HG02884 (cell line): ENCODE measurements at regions not wholly inside any gene's neighbourhood (a gene's known extent, or its start where the extent isn't known, plus 50 kb on each side); places are given as distances from the start of the nearest gene placed in this dataset.
"Not testable (repeated sequence)": the region's sequence is repeated elsewhere in the genome, so short reads cannot be mapped to it uniquely, and the experiment has no call there.

ENCODE experiments used
- ATAC-seq: cut with Tn5 transposase; IDR thresholded peaks from one replicate; pipeline ENCODE4 v1.9.1; 2021; ENCODE audit warnings: mild to moderate bottlenecking, moderate library complexity; ENCODE audit not compliant: unreplicated experiment

DNA sequence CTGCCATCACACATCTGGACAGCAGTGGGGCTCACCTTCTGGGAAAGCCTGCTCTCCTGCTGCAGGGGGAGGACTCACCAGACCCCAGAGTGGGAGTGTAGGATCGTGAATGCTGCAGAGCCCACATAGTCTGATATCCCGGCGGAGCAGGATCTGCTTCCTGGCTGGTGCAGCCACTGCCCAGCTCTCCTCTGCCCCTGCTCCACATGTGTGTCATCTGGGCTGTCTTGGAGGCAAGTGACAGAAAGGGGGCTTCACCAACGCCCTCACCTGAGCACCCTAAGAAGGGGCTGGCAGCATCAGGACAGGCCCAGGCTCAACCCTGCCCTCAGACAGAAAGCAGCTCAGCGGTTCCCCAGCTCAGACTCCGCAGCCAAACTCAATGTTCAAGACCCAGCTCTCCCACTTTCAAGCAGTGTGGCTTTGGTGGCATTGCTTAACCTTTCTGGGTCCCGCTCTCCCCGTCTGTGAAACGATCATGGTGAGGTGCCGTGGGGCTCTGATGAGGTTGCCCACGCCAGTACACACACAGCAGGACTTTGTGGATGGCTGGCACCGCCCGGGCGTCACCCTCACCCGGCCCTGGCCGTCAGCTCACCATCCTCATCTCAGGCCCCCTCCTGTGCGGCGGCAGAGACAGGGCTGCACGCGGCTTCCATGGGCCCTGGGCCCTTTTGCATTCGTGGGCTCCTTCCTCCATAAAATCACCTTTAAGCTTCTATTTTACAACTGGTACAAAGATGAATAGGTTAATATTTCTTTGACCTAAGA lies 91.0 kb upstream of the SFSWAP start:
- ATAC-seq: no peak

DNA sequence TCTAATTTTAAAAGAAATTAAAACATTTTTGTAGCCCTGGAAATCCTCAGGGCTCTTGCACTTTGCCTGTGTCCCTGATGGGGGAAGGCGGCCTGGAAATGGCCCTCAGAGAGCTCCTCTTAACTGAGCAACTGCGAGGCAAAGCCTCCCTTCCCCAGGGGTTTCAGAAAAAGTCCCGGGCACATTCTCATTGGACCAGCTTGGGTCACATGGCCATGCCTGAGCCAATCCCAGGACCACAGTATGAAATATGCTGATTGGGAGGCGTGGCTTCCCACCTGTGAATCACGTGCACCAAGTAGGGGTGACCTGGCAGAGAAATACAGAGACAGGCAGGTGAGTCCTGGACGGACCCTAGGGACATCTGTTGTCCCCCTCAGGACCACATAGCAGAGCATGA lies 90.4 kb upstream of the SFSWAP start:
- no peak for ATAC-seq

DNA sequence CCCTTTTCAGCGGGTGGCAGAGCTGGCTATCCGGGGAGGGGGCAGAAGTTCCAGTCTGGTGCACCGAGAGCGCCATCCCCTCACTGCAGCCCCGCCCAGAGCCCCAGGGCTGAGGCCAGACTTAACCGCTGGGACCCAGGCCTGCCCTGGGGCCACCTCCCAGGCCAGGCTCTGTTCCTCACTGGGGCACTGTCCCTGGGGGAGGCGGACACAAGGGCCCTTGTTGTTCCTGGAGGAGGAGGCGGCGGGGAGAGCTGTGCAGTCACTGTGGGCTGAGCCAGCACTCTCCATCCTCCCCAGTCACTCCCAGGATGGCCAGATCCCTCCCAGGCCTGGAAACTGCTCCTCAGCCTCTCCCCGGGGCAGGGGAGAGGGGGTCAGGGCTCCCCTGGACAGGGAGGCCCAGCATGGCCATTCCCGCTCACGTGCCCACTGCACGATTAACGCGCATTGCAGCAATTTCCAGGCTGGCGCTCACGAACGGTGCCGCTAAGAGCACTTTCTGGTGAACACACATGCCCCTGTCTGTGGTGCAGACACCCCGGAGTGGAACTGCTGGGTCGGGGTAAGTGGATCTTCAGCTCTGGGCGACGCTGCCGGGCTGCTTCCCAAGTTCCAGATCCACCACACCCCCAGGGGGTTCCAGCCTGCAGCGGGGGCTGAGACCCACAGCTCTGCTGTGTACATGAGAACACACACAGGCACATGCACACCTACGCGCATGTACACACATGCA lies 89.8 kb upstream of the SFSWAP start:
- no peak for ATAC-seq

DNA sequence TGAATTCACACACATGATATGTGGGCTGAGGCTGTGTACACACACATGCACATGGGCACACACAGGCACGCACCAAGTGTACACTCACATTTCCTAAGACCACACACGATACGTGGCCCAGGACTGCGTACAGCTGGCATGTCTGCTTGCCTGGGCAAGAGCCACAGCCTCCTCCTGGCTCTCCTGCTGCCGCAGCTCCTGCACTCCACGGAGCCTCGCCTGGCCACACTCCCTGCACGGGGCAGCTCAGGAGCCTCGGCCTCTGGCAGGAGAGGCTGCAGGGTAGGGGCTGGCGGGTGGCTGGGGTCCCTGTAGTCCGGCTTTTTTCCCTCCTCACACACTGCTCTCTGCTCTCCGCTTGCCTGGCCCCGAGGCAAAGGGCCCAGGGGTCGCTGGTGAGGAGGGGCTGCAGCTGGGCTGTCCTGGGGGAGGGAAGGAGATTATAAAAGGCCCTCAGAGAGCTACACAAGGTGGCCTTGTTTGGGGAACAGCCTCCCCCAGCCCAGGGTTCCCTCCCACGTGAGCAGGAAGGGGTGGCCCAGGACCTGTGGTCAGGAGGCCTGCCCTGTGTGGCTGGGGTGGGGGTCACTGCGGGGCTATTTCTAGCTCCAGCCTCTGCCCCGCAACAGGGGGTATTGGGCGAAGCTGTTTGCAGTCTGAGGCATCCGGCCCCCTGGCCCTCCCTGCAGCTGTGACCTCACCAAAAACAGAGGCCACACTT lies 89.0 kb upstream of the SFSWAP start:
- no peak for ATAC-seq

- no peak for ATAC-seq
Measured at GRCh38 chr12:131622422-131622955, 88.4 kb upstream of the SFSWAP start.

GRCh38 chr12:131623404-131624368 lies 87.2 kb upstream of the SFSWAP start:
- not testable (repeated sequence) for ATAC-seq

DNA sequence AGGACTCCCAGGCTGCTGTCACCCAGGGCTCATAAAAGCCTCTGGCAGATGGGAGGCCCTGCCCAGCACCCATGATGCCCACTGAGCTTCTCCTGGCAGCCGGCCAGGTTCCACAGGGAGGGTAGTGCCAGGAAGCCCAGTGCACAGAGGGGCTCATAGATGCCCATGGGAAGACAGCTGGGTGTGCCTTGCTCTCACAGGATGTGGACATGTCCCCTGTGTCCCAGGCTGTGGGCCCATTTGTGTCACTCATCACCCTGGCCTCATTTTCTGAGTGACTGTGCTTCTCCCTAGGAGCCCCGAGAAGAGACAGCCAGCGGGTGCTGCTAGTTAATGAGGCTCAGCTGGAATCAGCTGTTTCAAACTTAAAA lies 86.5 kb upstream of the SFSWAP start:
- not testable (repeated sequence) for ATAC-seq

- ATAC-seq: not testable (repeated sequence)
Measured at GRCh38 chr12:131624756-131625501, 86.0 kb upstream of the SFSWAP start.

DNA sequence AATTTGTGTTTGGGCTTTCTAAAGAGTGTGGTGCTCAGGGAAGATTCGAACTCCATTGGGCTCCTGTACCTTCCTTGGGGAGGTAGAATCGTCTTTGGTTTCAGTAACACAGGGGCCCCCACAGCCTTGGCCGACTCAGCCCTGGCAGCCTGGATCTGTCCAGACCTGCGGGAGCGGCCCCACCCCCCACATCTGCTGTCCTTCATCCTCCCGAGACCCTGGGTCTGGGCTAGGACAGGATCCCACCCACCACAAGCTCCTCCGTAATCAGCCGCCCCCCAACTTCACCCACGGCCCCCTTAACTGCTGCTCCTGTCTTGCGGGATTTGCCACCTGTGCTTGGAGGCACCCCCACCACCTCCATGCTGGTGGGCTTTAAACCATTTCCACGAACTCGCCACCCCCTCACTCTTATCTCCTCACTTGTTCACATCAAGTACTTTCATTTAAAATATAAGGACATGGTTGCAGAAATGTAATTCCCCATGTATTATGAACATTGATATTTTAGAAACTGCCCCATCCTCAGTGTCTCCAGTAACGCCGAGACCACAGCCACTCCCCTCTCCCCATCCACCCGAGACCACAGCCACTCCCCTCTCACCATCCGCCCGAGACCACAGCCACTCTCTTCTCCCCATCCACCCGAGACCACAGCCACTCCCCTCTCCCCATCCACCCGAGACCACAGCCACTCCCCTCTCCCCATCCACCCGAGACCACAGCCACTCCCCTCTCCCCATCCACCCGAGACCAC lies 84.7 kb upstream of the SFSWAP start:
- ATAC-seq: not testable (repeated sequence)

DNA sequence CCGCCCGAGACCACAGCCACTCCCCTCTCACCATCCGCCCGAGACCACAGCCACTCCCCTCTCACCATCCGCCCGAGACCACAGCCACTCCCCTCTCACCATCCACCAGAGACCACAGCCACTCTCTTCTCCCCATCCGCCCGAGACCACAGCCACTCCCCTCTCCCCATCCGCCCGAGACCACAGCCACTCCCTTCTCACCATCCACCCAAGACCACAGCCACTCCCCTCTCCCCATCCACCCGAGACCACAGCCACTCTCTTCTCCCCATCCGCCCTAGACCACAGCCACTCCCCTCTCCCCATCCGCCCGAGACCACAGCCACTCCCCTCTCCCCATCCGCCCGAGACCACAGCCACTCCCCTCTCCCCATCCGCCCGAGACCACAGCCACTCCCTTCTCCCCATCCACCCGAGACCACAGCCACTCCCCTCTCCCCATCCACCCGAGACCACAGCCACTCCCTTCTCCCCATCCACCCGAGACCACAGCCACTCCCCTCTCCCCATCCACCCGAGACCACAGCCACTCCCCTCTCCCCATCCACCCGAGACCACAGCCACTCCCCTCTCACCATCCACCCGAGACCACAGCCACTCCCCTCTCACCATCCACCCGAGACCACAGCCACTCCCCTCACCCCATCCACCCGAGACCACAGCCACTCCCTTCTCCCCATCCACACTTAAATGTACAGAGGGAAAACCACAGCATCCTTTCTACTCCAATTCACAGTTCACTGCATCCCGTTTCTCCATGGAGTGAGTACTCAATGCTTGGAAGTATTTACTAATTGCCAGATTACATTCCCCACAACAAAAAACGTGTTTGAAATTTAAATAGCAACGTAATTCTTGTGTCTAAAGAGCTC lies 83.5 kb upstream of the SFSWAP start:
- not testable (repeated sequence) for ATAC-seq

GRCh38 chr12:131628023-131628740 lies 82.7 kb upstream of the SFSWAP start:
- ATAC-seq: no peak

DNA sequence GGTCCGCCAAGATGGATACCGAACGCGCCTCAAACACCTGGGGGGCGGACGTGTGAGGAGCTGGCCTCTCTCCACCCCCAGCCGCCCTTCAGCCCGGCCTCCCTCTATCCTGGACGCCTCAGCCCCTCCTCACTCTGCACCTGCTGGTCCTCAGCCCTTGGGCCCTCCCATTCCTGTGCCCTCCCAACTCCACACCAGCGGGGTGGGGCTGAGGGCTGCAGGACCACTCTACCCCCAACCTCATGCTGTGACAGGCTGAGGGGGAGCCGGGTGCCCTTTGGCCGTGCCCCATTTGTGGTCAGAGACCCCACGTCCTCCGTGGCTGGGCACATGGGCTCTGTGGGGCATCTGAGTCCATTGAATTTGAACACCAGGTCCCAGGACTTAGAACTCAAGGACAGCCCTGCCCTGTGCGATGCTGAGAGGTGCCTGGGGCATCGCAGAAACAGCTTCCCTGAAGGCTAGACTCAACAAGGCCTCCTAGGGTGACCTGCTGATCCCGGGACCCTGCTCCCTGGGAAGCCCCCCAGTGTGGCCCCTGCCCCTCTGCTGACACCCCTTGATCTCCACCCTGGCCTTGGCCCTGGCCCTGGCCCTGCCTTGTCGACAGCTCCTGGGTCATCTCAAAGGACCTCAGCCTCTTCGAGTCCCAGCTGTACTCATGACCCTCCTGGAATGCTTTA lies 82.0 kb upstream of the SFSWAP start:
- no peak for ATAC-seq

DNA sequence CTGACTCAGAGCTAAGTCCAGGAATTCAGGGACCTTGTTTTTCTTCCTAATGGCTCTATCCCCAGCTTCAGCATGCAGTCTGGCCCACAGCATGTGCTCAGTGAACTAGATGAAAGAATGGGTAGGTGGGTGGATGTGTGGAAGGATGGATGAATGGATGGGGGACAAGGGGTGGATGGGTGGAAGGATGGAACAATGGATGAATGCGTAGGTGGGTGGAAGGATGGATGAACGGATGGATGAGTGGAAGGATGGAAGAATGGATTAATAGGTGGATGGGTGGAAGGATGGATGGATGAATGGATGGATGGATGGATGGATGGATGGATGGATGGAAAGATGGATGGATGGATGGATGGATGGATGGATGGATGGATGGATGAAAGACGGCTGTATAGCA lies 79.7 kb upstream of the SFSWAP start:
- no peak for ATAC-seq

DNA sequence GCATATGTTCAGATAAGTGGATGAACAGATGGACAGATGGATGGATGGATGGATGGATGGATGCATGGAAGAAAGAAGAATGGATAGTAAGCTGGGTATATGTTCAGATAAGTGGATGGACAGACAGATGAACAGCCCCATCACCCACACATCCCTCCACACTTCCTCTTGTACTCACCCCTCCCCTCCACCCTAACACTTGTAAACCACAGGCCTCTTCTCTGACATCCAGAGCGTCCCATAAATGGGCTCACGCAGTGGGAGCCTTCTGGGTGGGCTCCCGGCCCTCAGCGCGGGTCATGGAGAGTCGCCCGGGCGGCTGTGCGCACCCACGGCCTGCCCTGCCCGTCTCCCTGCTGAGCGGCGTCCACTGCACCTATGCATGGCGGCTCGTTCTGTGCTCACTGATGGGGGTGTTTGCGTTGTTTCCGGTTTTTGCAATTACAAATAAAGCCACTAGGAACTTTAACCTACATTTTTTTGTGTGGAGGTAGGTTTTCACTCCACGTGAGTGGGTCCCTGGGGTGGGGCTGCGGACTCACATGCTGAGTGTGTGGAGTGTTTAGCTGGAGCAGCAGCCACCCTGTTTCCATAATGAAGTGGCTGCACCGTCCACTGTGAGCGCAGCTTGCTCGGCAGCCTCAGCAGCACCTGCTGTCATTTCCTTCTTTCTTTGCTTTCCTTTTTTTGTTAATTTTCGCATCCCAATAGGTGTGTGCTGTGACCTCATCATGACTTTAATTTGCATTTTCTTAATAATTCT lies 78.8 kb upstream of the SFSWAP start:
- not testable (repeated sequence) for ATAC-seq

DNA sequence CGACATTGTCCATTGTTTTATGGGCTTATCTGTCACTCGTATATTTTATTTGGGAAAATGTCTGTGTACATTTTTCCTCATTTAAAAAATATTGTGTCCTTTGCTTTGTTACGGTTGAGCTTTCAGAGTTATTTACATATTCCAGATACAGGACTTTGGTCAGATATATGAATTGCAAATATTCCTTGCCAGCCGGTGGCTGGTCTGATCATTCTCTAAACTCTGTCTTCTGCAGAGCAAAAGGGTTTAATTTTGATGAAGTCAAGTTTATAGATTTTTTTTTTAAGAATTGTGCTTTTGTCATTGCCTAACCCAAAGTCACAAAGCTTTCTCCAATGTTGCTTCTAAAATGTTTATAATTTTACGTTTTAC lies 78.3 kb upstream of the SFSWAP start:
- ATAC-seq: not testable (repeated sequence)

DNA sequence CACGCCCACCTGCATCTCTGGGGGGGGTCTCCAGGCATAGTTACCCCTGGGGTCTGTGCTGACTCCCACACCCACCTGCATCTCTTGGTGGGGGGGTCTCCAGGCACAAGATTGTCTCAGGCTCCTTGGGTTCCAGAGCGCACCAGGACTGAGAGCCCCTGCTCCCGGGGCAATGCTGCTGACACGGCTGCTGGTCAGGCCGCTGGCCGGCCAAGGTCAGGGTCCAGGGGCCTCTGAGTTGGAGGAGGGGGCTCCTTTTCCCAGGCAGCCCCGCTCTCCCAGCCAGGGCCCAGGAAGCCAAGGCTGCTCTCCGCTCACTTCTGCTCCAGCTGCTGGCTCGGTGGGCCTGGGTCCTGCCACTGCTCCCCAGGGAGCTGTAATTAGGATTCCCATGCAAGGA lies 77.3 kb upstream of the SFSWAP start:
- not testable (repeated sequence) for ATAC-seq
